Osteocyte (in vitro differentiated cells): ENCODE measurements at regions not wholly inside any gene's neighbourhood (a gene's known extent, or its start where the extent isn't known, plus 50 kb on each side); places are given as distances from the start of the nearest gene placed in this dataset.

Experiments used
- DNase-seq: peaks from one replicate; pipeline ENCODE4 v3.0.0; 2021; ENCODE audit warnings: mixed read lengths; ENCODE audit not compliant: unreplicated experiment; ENCODE audit errors: extremely low spot score
- H3K27ac Mint-ChIP-seq: one replicate; pipeline ENCODE4 v1.8.0; 2021; ENCODE audit warnings: mild to moderate bottlenecking, mixed read lengths; ENCODE audit not compliant: unreplicated experiment
- H3K27me3 Mint-ChIP-seq: one replicate; pipeline ENCODE4 v1.8.0; 2021; ENCODE audit warnings: mixed read lengths; ENCODE audit not compliant: unreplicated experiment
- H3K36me3 Mint-ChIP-seq: one replicate; pipeline ENCODE4 v1.8.0; 2021; ENCODE audit warnings: mixed read lengths; ENCODE audit not compliant: unreplicated experiment
- H3K4me1 Mint-ChIP-seq: one replicate; pipeline ENCODE4 v1.8.0; 2021; ENCODE audit warnings: mixed read lengths; ENCODE audit not compliant: unreplicated experiment
- H3K4me3 Mint-ChIP-seq: one replicate; pipeline ENCODE4 v1.8.0; 2021; ENCODE audit warnings: mild to moderate bottlenecking, moderate library complexity, mixed read lengths; ENCODE audit not compliant: unreplicated experiment
- H3K9me3 Mint-ChIP-seq: one replicate; pipeline ENCODE4 v1.8.0; 2021; ENCODE audit warnings: mixed read lengths; ENCODE audit not compliant: unreplicated experiment
- CTCF ChIP-seq: fragments of 200-600 bp; sonication (generic); IDR thresholded peaks from 2 replicates; pipeline ENCODE4 v1.5.0; 2021; ENCODE audit warnings: antibody characterized with exemption, mild to moderate bottlenecking, moderate library complexity

DNA sequence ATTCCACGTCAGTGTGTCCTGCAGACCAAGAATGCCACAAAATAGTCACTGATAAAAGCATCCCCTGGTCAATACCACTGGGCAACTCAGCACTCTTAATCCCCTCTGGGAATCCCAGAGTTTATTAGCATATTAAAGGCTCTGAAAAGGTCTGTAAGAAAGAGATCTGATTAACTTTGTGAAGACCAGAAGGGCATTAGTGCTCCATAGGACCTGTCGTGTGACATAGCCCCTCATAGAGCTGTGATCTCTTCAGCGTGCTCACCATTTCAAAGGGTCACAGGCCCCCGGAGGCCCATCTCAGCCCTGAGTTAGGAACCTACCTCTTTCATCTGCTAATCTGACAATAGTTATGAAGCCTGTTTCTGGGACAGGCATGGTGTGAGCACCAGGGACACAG lies 299.2 kb downstream of the MN1 start:
- DNase-seq: no peak
- no peak for TF ChIP-seq CTCF
- Mint-ChIP-seq H3K4me1 (peaks cover 30% of the 10 kb centered on the region), H3K9me3 (no peaks in the 10 kb centered on the region), H3K27me3 (no peaks in the 10 kb centered on the region), H3K36me3 (peaks cover 2% of the 10 kb centered on the region), H3K4me3 (no peak overlapping the region), H3K27ac (no peak overlapping the region)

DNA sequence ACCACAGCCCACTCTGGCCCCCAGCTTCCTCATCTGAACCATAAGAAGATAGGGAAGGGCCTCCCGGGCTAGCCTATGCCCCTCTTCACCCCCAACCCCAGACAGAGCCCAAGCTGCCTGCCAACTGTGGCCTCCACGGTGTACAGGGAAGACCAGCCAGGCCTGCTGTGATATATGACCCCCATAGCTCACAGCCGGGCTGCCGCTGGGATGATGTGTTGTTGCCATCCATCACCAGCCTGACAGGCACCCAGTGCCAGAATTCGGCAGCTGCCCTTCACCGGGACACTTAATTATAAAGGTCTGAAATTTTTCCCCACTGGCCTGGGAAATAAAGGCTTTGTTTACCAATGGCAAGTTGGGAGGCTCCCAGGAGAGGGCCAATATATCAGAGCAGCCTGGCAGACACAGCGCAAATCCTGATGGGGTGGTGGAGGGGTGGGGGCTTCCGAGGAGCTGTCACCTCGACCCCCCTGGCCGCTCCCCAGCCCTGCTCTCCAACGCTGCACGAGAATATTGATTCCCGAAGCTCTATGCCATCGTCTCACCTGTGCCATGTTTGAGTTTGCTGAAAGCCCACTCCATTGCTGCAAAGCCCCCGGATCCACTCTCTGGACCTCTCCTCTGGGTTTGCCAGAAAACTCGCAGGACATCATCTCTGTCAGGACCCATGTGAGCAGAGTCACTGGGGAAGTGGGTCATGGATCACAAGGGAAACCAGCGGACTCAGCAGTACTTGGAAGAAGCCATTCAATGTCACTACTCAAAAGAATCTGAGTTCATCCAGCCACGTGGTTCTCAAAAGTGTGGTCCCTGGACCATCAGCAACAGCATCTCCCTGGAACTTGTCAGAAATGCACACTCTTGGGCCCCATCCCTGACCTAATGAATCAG lies 296.9 kb downstream of the MN1 start:
- no peak overlapping the region for H3K4me3 Mint-ChIP-seq
- TF ChIP-seq CTCF: no peak
- H3K9me3 Mint-ChIP-seq: no peaks in the 10 kb centered on the region
- no peak for DNase-seq
- H3K27me3 Mint-ChIP-seq: no peaks in the 10 kb centered on the region
- peaks cover 25% of the 10 kb centered on the region for H3K4me1 Mint-ChIP-seq
- no peak overlapping the region for H3K27ac Mint-ChIP-seq
- peaks cover 2% of the 10 kb centered on the region for H3K36me3 Mint-ChIP-seq

DNA sequence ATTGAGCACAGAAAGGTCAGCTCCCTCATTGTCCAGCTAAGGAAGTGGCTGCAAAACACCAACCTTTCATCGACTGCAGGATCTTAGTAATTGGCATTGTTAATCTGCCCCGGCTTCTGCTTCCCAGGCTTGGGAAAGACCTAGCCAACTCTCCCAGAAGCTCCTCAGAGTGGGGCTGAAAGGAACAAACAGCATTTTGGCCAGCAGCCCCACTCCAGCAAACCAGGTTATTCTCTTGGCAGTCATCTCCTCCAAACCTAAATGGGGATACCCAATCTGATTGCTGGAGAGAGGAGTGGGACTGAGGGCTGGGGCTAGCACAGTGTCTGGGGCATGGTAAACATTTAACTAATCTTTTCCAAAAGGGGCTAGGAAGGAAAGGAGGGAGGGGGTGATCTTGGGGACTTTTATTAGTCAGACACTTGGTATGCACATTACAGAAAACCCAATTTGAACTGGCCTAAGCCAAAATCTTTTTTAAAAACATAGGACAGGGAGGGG lies 294.4 kb downstream of the MN1 start:
- Mint-ChIP-seq H3K27ac (no peak overlapping the region), H3K36me3 (peaks cover 2% of the 10 kb centered on the region), H3K4me1 (peaks cover 32% of the 10 kb centered on the region), H3K27me3 (no peaks in the 10 kb centered on the region), H3K4me3 (no peak overlapping the region), H3K9me3 (no peaks in the 10 kb centered on the region)
- TF ChIP-seq CTCF: no peak
- DNase-seq: no peak

DNA sequence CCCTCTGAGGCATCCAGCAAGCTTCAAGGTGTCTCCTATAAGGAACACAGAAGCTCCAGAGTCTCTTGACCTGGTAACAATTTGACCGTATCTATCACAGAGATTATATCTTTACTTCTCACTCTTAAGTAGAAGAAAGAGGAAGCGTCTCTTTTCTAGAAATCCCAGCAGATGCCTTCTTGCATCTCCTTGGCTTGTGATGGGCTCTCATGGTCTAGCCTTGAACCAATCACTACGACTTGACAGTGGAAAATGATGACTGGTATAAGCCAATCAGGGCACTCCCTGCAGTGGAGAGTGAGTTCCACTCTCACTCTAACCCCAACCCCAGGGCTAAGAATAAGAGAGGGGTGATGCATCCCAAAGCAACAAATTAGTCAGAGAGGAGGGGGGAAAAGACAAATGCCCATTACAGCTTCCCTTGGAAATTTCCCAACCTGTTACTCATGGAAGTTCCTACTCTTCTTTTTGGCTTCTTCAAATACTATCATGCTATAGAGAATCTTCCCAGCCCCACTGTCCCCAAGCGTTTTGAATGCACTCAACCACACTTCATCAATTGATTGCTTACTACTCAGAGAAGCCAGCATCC lies 293.5 kb downstream of the MN1 start:
- H3K9me3 Mint-ChIP-seq: no peaks in the 10 kb centered on the region
- no peak overlapping the region for H3K27ac Mint-ChIP-seq
- no peak for DNase-seq
- no peaks in the 10 kb centered on the region for H3K27me3 Mint-ChIP-seq
- H3K4me1 Mint-ChIP-seq: peaks cover 41% of the 10 kb centered on the region
- no peaks in the 10 kb centered on the region for H3K36me3 Mint-ChIP-seq
- no peak for TF ChIP-seq CTCF
- no peak overlapping the region for H3K4me3 Mint-ChIP-seq

DNA sequence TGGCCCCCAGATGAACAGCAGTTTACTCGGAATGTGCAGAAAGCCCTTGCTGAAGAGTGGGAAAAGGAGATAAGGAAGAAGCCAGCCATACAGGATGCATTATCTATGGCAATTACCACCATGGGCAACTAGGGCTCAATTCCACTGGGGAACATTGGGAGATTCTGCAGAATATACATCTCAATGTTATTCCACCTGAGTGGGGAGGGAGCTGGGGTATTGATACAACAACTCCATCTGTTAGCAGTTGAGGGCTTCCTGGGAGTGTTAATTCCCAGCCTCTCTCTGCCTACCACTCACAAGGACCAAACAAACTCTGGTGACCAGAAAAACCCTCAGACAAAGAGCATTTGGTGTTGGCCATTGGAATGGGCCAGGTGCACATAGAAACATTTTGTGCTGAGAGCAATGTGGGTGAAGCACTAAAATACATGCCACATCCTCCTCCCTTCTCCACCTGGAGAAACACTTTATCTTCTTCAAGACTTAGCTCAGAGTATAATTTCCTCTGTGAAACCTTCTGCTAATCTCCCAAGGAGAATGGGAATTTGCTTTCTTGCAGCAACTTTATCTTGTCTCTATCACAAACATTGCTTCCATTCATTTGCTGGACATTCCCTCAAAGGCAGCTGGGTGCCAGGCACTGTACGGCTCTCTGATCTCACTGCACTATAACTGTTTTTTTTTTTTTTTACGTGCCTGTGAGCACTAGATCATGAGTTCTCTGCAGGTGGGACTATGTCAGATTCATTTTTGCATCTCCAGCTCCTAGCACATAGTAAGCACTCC lies 292.2 kb downstream of the MN1 start:
- H3K4me3 Mint-ChIP-seq: no peak overlapping the region
- no peak overlapping the region for H3K27ac Mint-ChIP-seq
- no peak for DNase-seq
- H3K27me3 Mint-ChIP-seq: no peaks in the 10 kb centered on the region
- no peaks in the 10 kb centered on the region for H3K9me3 Mint-ChIP-seq
- H3K4me1 Mint-ChIP-seq: peaks cover 44% of the 10 kb centered on the region
- no peak for TF ChIP-seq CTCF
- H3K36me3 Mint-ChIP-seq: no peaks in the 10 kb centered on the region
